GM18873 (cell line): ENCODE measurements at regions not wholly inside any gene's neighbourhood (a gene's known extent, or its start where the extent isn't known, plus 50 kb on each side); places are given as distances from the start of the nearest gene placed in this dataset.
"Not testable (repeated sequence)": the region's sequence is repeated elsewhere in the genome, so short reads cannot be mapped to it uniquely, and the experiment has no call there.

Source experiments
- ATAC-seq: cut with Tn5 transposase; IDR thresholded peaks from one replicate; pipeline ENCODE4 v1.9.1; 2021; ENCODE audit warnings: mild to moderate bottlenecking, moderate library complexity, moderate number of reproducible peaks; ENCODE audit not compliant: unreplicated experiment, low FRiP score

GRCh38 chr15:35211240-35211902 lies 126.3 kb upstream of the NANOGP8 start:
- no peak for ATAC-seq

GRCh38 chr15:35210370-35210769 lies 125.3 kb upstream of the NANOGP8 start:
- ATAC-seq: no peak

GRCh38 chr15:35209838-35210237 lies 124.7 kb upstream of the NANOGP8 start:
- no peak for ATAC-seq

GRCh38 chr15:35208353-35208752 lies 123.3 kb upstream of the NANOGP8 start:
- no peak for ATAC-seq

- no peak for ATAC-seq
These were observed 121.1 kb upstream of the NANOGP8 start for GRCh38 chr15:35206060-35206675.

- ATAC-seq: no peak
These were observed 113.1 kb upstream of the NANOGP8 start for GRCh38 chr15:35198197-35198596.

GRCh38 chr15:35197754-35198153 lies 112.7 kb upstream of the NANOGP8 start:
- ATAC-seq: no peak

GRCh38 chr15:35197306-35197705 lies 112.2 kb upstream of the NANOGP8 start:
- no peak for ATAC-seq

- ATAC-seq: no peak
These were observed 111.2 kb upstream of the NANOGP8 start for GRCh38 chr15:35196273-35196672.

GRCh38 chr15:35195649-35196048 lies 110.6 kb upstream of the NANOGP8 start:
- ATAC-seq: no peak

- no peak for ATAC-seq
These were observed 109.9 kb upstream of the NANOGP8 start for GRCh38 chr15:35195031-35195430.

- no peak for ATAC-seq
These were observed 109.2 kb upstream of the NANOGP8 start for GRCh38 chr15:35194296-35194695.

GRCh38 chr15:35191783-35192182 lies 106.7 kb upstream of the NANOGP8 start:
- no peak for ATAC-seq

- no peak for ATAC-seq
These were observed 101.3 kb upstream of the NANOGP8 start for GRCh38 chr15:35186346-35186745.

- no peak for ATAC-seq
These were observed 99.6 kb upstream of the NANOGP8 start for GRCh38 chr15:35184646-35185045.

- peak; percentile 86 for ATAC-seq
These were observed 97.9 kb upstream of the NANOGP8 start for GRCh38 chr15:35182841-35183479.

GRCh38 chr15:35181538-35181937 lies 96.4 kb upstream of the NANOGP8 start:
- ATAC-seq: peak; percentile 58

- no peak for ATAC-seq
These were observed 94.6 kb upstream of the NANOGP8 start for GRCh38 chr15:35179739-35180138.

- not testable (repeated sequence) for ATAC-seq
These were observed 93.1 kb upstream of the NANOGP8 start for GRCh38 chr15:35178186-35178585.

GRCh38 chr15:35174948-35175347 lies 89.9 kb upstream of the NANOGP8 start:
- no peak for ATAC-seq

- no peak for ATAC-seq
These were observed 88.5 kb upstream of the NANOGP8 start for GRCh38 chr15:35173444-35174118.
